Colon (tissue), 2 donors: ENCODE measurements at regions not wholly inside any gene's neighbourhood (a gene's known extent, or its start where the extent isn't known, plus 50 kb on each side); places are given as distances from the start of the nearest gene placed in this dataset.
"Not testable (repeated sequence)": the region's sequence is repeated elsewhere in the genome, so short reads cannot be mapped to it uniquely, and the experiment has no call there.

ENCODE experiments used
- FAIRE-seq: peaks from 2 replicates; lab custom pipeline; 2012; peaks lifted over from hg19 to GRCh38; lab: Jason Lieb, UNC
- donor health status: control.
- donor health status: control.

GRCh38 chr3:177710506-177710905 is 513.2 kb upstream of the TBL1XR1 start:
- FAIRE-seq = no peak

DNA sequence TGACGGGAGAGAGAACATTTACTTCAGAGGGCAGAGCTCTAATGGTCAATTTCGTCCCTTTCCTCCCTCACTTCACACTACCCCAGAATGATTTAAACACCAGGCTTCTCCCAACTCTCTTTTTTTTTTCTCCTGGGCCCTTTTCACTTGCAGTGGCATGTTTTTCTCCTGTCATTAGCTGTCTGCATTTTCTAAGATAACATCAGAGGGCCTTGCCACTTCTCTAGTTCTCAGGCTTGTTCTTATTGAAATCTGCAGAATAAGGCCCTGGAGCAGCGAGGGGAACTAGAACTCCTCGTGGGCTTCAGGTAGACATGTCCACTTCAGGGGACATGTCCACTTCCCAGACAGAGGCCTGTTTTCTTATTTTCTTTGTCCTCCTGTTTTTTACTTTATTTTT is 514.4 kb upstream of the TBL1XR1 start:
- no peak for FAIRE-seq

GRCh38 chr3:177713928-177714900 is 516.9 kb upstream of the TBL1XR1 start:
- FAIRE-seq = no peak

DNA sequence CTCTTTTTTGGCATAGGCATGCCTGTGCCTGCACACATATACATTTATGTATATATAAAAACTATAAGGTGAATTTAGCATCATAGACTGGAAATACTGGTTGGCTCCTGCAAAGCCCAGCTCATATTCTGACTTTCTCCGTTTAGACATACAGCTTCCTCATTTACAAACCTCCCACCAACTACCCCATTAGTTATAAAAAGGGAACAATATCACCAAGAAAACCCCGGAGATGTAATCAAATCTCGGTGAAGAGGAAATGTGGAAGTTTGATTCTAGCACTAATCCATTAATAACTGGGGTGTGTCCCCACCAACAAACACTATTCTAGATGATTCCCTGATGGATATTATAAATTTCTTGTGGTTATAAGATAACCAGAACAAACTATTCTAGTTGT is 517.7 kb upstream of the TBL1XR1 start:
- FAIRE-seq = no peak

DNA sequence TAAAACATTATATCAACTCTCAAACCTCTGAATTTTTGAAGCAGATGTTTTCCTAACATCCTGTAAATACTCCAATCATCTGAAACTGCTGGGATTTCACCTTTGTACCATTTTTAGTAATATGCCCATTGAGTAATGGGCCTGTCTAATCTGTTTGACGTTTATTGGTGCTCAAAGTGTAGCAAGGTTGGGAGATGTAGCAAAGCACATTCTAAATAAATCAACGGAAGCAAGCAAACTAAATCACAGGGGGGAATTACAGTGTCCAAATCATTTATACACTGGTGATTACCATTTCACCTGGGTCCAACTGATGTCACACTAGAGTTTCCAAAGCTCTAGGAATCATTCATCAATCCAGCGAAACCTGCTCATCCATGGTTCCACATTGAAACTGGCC is 518.7 kb upstream of the TBL1XR1 start:
- no peak for FAIRE-seq

DNA sequence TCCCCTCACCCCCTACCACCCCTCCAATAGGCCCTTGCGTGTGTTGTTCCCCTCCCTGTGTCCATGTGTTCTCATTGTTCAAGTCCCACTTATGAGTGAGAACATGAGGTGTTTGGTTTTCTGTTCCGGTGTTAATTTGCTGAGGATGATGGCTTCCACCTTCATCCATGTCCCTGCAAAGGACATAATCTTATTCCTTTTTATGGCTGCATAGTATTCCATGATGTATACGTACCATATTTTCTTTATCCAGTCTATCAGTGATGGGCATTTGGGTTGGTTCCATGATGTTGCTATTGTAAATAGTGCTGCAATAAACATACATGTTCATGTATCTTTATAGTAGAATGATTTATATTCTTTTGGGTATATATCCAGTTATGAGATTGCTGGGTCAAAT is 523.6 kb upstream of the TBL1XR1 start:
- FAIRE-seq = not testable (repeated sequence)

GRCh38 chr3:177721864-177722785 is 524.8 kb upstream of the TBL1XR1 start:
- no peak for FAIRE-seq

DNA sequence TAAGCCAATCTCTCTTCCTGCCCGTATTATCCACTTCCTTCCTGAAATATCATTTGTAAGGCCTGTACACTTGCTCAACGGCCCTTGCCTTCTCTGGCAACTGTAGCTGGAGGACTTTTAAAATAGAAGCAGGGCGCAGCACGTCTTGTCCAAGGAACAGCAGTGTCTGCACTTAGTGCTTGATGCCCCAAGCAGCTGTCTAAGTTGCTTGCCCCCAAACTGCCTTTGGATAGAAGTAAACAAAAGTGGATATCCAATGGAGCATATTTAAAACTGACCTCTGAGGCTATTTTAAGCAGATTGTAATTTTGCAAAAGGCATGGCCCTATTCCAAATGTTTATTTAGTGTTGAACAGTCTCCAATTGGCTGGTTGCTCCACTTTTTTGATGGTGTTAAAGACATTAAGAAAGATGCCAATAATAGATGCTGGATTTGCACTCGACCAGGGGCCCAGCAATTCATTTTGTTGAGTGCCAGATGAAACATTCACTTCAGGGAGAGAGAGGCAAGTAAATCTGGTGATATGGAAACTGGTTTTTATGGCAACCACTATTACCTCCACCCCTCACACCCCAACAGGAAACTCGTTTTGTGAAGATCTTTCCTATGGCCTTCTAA is 526.8 kb upstream of the TBL1XR1 start:
- FAIRE-seq = no peak

DNA sequence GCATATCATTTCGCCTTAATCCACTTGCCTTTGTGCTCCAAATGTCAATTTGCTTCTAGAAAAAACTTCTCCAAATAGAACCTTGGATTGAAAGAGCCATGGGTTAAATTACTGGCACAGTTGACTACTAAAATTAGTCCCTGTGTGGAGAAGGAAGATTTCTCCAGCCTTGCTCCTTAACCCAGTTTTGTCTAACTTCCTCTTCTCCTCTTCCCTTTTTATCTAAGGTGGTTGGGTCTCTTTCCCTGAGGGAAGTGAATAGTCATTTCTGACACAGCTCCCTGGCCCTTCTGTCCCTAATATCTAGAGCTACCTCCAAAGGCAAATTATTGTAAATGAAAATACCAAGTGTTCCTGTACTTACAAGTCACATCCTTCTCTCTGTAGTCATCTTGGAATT is 527.9 kb upstream of the TBL1XR1 start:
- FAIRE-seq = no peak

GRCh38 chr3:177726807-177727206 is 529.5 kb upstream of the TBL1XR1 start:
- no peak for FAIRE-seq

- FAIRE-seq = no peak
These were observed 532.8 kb upstream of the TBL1XR1 start for GRCh38 chr3:177729956-177730681.

DNA sequence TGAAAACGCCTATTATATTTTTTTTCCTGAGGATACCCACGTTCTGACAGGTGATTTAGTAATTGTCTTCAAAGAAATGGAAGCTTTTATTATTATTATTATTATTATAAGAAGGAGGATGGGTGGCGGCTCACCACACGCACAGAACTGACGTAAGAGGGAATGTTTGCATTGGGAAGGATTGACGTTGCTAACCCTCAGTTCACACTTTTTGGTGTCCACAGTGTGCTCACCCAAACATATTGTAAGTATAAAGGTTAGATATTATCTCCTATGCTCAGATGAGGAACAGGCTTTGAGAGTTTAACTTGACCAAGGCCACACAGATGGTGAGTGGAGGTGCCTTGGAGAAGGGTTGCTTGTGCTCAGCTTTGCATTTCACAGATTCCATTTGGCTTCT is 533.5 kb upstream of the TBL1XR1 start:
- no peak for FAIRE-seq

DNA sequence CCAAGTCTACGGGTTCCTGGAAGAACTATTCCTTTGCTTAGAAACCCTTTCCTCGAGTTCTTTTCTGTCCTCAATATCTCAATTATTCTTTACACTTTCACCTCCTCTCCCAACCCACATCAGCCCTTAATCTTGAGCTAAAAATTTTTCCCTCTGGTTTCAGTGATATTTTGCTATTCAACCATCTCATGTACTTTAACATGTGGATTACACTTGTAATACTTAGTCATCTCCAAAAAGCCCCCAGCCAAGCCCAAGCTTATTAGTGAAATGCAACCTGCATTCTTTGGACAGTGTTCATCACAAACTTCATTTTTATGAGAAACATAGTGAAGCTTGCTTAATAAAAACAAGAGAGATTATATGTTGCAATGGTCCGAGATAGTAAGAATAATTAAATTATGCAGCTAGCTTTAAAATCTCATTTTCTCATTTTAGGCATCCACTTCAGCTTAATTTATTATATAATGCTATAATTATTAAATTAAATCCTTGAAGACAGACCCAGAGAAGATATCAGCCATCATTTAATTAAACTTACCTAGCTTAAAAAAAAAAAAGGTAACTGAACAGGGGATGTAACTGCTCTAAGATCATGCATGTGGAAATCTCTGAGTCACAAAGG is 534.5 kb upstream of the TBL1XR1 start:
- FAIRE-seq = no peak

DNA sequence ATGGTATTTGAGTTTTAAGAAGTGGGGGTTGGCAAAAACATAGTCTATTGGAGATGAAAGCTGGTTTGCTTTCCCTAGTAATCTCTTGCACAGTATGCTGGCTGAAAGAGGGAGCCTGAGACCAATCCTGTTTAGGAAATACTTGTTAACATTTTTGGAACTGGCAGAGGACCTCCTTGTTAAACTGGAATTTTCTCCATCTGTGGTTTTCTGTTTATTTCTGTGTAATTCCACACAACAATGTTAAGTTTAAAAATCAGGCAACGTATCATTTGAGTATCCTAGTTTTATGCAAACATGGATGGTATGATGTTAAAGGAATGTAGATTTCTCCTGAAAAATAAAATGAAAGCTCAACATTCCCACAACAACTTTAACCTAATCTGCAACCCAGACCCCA is 536.0 kb upstream of the TBL1XR1 start:
- no peak for FAIRE-seq

DNA sequence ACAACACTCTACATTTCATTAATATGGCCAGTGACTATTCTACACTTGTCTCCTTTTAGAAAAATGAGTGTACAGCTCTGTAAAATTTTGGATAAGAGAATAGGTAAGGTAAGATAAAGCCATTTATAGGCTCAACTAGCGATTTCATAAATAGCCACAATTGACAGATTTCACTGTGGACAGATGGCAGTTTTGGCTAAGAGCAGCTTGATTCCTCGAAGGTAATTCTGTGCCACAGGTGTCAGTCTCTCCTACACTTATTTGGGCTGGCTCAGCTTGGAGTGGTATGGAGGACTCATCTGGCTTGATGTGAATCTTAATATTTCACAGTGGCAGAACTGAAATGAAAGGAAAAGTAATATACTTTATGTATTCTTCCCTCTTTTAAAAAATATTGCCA is 536.7 kb upstream of the TBL1XR1 start:
- no peak for FAIRE-seq

- no peak for FAIRE-seq
These were observed 538.1 kb upstream of the TBL1XR1 start for GRCh38 chr3:177735431-177735830.

- FAIRE-seq = no peak
These were observed 542.2 kb upstream of the TBL1XR1 start for GRCh38 chr3:177739461-177739860.

DNA sequence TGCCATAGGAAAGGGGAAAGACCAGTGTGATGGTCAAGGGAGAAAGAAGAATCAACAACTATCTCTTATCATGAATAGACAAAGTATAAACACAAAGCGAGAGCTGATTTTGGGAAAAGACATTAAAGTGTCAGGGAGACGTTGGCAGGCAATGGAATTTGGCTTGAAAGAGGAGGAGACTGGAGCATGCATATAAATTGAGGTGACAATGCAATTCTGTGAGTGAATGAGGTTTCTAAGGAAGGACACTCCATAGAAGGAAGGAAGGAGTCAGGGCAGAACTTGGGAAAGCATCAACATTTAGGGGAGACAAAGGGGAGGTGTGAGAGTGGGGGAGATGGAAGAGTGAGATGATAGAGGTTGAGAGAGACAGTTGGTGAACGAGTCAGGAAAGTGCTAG is 543.0 kb upstream of the TBL1XR1 start:
- FAIRE-seq = no peak

- FAIRE-seq = no peak
These were observed 545.0 kb upstream of the TBL1XR1 start for GRCh38 chr3:177742273-177742672.

DNA sequence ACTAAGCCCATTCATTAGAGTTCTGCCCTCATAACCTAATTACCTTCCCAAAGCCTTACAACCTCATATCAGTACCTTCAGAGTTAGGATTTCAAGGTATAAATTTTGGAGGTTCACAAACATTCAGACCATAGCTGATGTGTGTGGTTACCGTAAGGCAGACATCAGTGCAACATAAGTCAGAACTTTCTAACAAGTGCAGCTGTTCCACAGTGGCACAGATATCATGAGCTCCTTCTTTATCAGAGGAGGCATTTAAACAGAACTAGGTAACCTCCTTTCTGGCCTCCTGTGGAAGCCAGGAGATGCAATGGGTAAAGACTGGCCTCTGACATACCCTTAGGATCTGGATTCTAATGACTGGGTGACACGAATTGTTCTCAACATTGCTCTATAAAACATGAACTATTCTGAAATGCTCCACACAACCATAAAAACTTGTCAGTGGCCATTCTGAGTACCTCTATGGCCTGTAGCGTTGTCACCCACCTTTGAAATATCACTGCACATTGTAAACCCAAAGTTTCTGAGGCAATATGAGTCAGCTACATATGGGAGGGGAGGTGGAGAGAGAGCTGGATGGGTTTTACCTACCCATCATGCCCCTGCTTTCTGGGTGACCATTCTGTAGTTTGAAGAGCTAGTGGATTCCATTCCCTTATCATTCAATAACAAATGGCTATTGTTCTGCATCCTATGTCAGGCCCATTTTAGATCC is 546.0 kb upstream of the TBL1XR1 start:
- FAIRE-seq = no peak
